ENCODE measurements at regions not wholly inside any gene's neighbourhood (a gene's known extent, or its start where the extent isn't known, plus 50 kb on each side); places are given as distances from the start of the nearest gene placed in this dataset.

DNA sequence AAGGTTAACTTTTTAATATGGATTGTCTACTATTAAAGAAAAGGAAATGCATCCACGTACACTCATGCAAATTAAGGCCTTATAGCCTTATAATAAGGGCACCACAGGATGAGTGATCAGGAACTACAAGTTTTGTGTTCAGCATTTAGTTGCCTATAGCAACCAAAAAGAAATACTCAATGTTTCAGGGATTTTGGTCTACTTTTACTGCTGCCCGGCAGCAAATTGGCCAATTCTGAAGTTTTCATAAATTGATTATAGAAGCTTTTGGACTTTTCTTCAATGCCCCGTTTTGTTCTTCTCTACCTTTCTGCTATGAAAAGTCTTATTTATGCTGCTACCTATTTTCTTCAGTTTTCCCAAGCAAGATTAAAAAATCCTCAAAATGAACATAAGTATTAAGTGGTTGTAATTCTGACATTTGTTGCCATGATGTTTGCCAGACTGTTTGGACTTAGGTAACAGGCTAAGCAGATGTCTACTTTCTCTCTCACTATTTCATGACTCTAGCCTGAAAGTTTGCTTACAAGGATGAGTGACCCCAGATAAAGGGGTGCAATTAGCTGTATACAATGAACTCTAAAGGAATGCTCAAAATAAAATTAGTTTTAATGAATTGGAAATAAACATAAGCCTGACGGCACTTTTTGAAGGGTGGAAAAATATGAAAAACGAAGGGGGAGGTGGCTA is 391.5 kb upstream of the DAB2 start:
- Histone ChIP-seq H3K4me3 (no peak overlapping the region), H3K9me3 (no peaks in the 10 kb centered on the region), H3K36me3 (no peaks in the 10 kb centered on the region), H3K4me1 (no peaks in the 10 kb centered on the region), H3K27me3 (no peaks in the 10 kb centered on the region), H3K27ac (peak overlapping the region in 1 of 2 donors; percentile 24)
- no peak for DNase-seq
- intact Hi-C loops (cut with DNase I; ENCODE audit: low total_unique reads): no loop called here
- TF ChIP-seq, protein P1, sequence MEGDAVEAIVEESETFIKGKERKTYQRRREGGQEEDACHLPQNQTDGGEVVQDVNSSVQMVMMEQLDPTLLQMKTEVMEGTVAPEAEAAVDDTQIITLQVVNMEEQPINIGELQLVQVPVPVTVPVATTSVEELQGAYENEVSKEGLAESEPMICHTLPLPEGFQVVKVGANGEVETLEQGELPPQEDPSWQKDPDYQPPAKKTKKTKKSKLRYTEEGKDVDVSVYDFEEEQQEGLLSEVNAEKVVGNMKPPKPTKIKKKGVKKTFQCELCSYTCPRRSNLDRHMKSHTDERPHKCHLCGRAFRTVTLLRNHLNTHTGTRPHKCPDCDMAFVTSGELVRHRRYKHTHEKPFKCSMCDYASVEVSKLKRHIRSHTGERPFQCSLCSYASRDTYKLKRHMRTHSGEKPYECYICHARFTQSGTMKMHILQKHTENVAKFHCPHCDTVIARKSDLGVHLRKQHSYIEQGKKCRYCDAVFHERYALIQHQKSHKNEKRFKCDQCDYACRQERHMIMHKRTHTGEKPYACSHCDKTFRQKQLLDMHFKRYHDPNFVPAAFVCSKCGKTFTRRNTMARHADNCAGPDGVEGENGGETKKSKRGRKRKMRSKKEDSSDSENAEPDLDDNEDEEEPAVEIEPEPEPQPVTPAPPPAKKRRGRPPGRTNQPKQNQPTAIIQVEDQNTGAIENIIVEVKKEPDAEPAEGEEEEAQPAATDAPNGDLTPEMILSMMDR (IDR thresholded peaks at IDR 0.05): no peak
- TF ChIP-seq POLR2A (IDR thresholded peaks at IDR 0.05): no peak

DNA sequence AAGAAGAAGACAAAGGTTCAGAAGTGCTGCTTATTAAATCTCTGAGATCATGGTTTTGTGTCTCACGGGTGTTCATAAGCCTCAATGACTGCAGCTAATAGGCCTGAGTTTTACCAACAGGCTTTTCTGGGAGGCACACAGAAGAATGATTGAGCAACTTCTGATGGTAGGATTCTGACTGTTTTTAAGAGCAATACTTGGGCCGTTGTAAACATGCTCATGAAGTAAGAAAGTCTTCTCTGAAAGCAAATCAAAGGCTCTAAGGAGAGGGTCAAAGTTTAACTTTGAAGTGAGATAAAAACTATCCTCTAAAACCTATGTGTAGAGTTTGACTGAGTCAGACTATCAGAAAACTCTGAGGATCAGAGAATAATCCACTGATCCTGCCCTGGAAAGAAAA is 390.9 kb upstream of the DAB2 start:
- TF ChIP-seq, protein P1 (IDR thresholded peaks at IDR 0.05): no peak
- TF ChIP-seq POLR2A (IDR thresholded peaks at IDR 0.05): no peak
- no peak overlapping the region for H3K4me3 ChIP-seq
- H3K27ac ChIP-seq: peak overlapping the region in 1 of 2 donors; percentile 24
- intact Hi-C loops (cut with DNase I; ENCODE audit: low total_unique reads): no loop called here
- no peaks in the 10 kb centered on the region for H3K27me3 ChIP-seq
- no peaks in the 10 kb centered on the region for H3K36me3 ChIP-seq
- DNase-seq: no peak
- H3K9me3 ChIP-seq: no peaks in the 10 kb centered on the region
- H3K4me1 ChIP-seq: no peaks in the 10 kb centered on the region

DNA sequence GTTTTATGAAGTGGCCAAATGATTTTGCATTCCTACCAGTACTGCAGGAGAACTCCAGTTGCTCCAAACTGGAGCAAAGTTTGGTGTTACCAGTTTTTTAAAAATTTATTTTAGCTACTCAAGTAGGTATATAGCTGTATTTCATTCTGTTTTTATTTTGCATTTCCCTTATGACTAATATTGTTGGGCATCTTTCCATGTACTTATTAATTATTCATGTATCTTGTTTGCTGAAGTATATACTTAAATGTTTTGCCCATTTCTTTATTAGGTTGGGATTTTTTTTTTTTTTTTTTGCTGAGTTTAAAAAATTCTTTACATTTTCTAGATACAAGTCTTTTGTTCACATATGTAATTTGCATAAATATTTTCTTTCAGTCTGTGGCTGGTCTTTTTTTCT is 386.6 kb upstream of the DAB2 start:
- DNase-seq: no peak
- no peaks in the 10 kb centered on the region for H3K4me1 ChIP-seq
- intact Hi-C loops (cut with DNase I; ENCODE audit: low total_unique reads): no loop called here
- no peaks in the 10 kb centered on the region for H3K9me3 ChIP-seq
- TF ChIP-seq, protein P1 (IDR thresholded peaks at IDR 0.05): no peak
- TF ChIP-seq POLR2A (IDR thresholded peaks at IDR 0.05): no peak
- H3K36me3 ChIP-seq: no peaks in the 10 kb centered on the region
- H3K4me3 ChIP-seq: no peak overlapping the region
- H3K27me3 ChIP-seq: no peaks in the 10 kb centered on the region
- H3K27ac ChIP-seq: no peak overlapping the region

DNA sequence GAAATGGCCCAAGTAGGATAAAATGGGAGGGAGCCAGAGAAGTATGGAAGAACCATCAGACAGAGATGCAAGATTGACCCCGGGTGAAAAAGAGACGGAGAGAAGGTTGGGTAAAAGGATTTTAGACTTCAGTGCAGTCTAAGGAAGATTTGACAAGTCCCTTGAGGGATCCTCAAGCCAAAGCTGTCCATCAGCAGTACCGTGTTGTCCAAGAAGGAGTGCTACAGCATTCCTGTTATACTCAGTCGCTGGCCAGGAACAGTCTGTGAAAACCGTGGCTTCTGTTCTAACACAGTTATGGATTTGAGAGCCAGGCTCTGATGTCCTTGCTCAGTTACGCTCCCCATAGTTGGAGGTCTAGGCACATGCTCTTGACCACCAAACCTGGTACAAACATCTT is 383.9 kb upstream of the DAB2 start:
- Histone ChIP-seq H3K4me3 (no peak overlapping the region), H3K27ac (no peak overlapping the region), H3K27me3 (no peaks in the 10 kb centered on the region), H3K9me3 (no peaks in the 10 kb centered on the region), H3K4me1 (no peaks in the 10 kb centered on the region), H3K36me3 (no peaks in the 10 kb centered on the region)
- DNase-seq: no peak
- TF ChIP-seq, protein P1 (IDR thresholded peaks at IDR 0.05): no peak
- intact Hi-C loops (cut with DNase I; ENCODE audit: low total_unique reads): no loop called here

DNA sequence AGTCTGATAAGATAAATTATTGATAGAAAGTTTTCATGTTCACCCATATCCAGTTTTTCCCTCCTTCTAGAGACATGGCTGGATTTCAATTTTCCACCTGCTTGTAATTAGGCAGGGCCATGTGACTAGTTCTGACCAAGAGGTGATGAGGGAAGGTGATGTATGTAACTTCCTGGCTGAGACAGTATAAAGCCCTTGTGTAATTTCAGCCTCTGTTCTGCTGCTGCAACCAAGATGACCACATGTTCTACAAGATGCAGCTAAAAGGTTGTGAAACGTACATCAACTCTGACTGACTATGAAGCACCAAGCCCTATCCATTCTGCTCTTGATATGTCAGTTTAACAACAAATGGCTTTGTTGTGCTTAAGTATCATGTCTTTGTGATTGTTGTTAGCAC is 376.5 kb upstream of the DAB2 start:
- TF ChIP-seq POLR2A (IDR thresholded peaks at IDR 0.05): no peak
- TF ChIP-seq, protein P1 (IDR thresholded peaks at IDR 0.05): no peak
- Histone ChIP-seq H3K9me3 (no peaks in the 10 kb centered on the region), H3K36me3 (no peaks in the 10 kb centered on the region), H3K27me3 (no peaks in the 10 kb centered on the region), H3K27ac (no peak overlapping the region), H3K4me1 (no peaks in the 10 kb centered on the region), H3K4me3 (no peak overlapping the region)
- no peak for DNase-seq
- intact Hi-C loops (cut with DNase I; ENCODE audit: low total_unique reads): no loop called here

All from uterus (tissue), 3 donors.